Glutamatergic neuron (in vitro differentiated cells): ENCODE measurements at regions not wholly inside any gene's neighbourhood (a gene's known extent, or its start where the extent isn't known, plus 50 kb on each side); places are given as distances from the start of the nearest gene placed in this dataset.

Experiments
- DNase-seq: peaks from one replicate; pipeline ENCODE4 v3.0.0; 2022
- H3K27ac Mint-ChIP-seq: one replicate; pipeline ENCODE4 v1.8.0; 2020; ENCODE audit warnings: mild to moderate bottlenecking, mixed read lengths, inconsistent platforms; ENCODE audit not compliant: unreplicated experiment
- H3K27me3 Mint-ChIP-seq: one replicate; pipeline ENCODE4 v1.8.0; 2020; ENCODE audit warnings: mild to moderate bottlenecking, moderate library complexity, mixed read lengths, inconsistent platforms; ENCODE audit not compliant: unreplicated experiment
- H3K36me3 Mint-ChIP-seq: one replicate; pipeline ENCODE4 v1.8.0; 2020; ENCODE audit warnings: mild to moderate bottlenecking, mixed read lengths, inconsistent platforms; ENCODE audit not compliant: unreplicated experiment
- H3K4me1 Mint-ChIP-seq: one replicate; pipeline ENCODE4 v1.8.0; 2020; ENCODE audit warnings: mild to moderate bottlenecking, low read depth, mixed read lengths, inconsistent platforms; ENCODE audit not compliant: unreplicated experiment
- H3K4me3 Mint-ChIP-seq: one replicate; pipeline ENCODE4 v1.8.0; 2020; ENCODE audit warnings: mild to moderate bottlenecking, mixed read lengths, inconsistent platforms; ENCODE audit not compliant: unreplicated experiment
- H3K9me3 Mint-ChIP-seq: one replicate; pipeline ENCODE4 v1.8.0; 2020; ENCODE audit warnings: mild to moderate bottlenecking, moderate library complexity, mixed read lengths, inconsistent platforms; ENCODE audit not compliant: unreplicated experiment
- CTCF ChIP-seq: fragments of 200-600 bp; sonication (generic); IDR thresholded peaks from one replicate; pipeline ENCODE4 v1.5.0; 2021; ENCODE audit not compliant: partially characterized antibody, unreplicated experiment

GRCh38 chrX:8323356-8323755, 141.3 kb upstream of the VCX3B start:
- H3K36me3 Mint-ChIP-seq = no peaks in the 10 kb centered on the region
- no peak for TF ChIP-seq CTCF
- DNase-seq = no peak
- no peak overlapping the region for H3K27ac Mint-ChIP-seq
- H3K4me3 Mint-ChIP-seq = no peak overlapping the region
- H3K4me1 Mint-ChIP-seq = peaks cover 3% of the 10 kb centered on the region
- H3K9me3 Mint-ChIP-seq = peaks cover 2% of the 10 kb centered on the region
- H3K27me3 Mint-ChIP-seq = no peaks in the 10 kb centered on the region

GRCh38 chrX:8341814-8342590, 122.6 kb upstream of the VCX3B start:
- Mint-ChIP-seq H3K4me1 (no peaks in the 10 kb centered on the region), H3K9me3 (peaks cover 1% of the 10 kb centered on the region), H3K27ac (peak overlapping the region; percentile 70), H3K36me3 (no peaks in the 10 kb centered on the region), H3K4me3 (no peak overlapping the region), H3K27me3 (no peaks in the 10 kb centered on the region)
- no peak for TF ChIP-seq CTCF
- DNase-seq = no peak

GRCh38 chrX:8345473-8345872, 119.2 kb upstream of the VCX3B start:
- H3K27me3 Mint-ChIP-seq = no peaks in the 10 kb centered on the region
- no peaks in the 10 kb centered on the region for H3K4me1 Mint-ChIP-seq
- no peak for DNase-seq
- no peak overlapping the region for H3K27ac Mint-ChIP-seq
- H3K4me3 Mint-ChIP-seq = no peak overlapping the region
- peaks cover 1% of the 10 kb centered on the region for H3K9me3 Mint-ChIP-seq
- no peak for TF ChIP-seq CTCF
- no peaks in the 10 kb centered on the region for H3K36me3 Mint-ChIP-seq

- DNase-seq = no peak
- Mint-ChIP-seq H3K9me3 (peaks cover 1% of the 10 kb centered on the region), H3K36me3 (no peaks in the 10 kb centered on the region), H3K4me1 (no peaks in the 10 kb centered on the region), H3K27ac (no peak overlapping the region), H3K27me3 (no peaks in the 10 kb centered on the region), H3K4me3 (no peak overlapping the region)
- TF ChIP-seq CTCF = no peak
These were observed 118.6 kb upstream of the VCX3B start for GRCh38 chrX:8346060-8346459.

- H3K4me1 Mint-ChIP-seq = no peaks in the 10 kb centered on the region
- TF ChIP-seq CTCF = no peak
- no peak for DNase-seq
- H3K27ac Mint-ChIP-seq = no peak overlapping the region
- no peaks in the 10 kb centered on the region for H3K36me3 Mint-ChIP-seq
- peaks cover 1% of the 10 kb centered on the region for H3K9me3 Mint-ChIP-seq
- H3K4me3 Mint-ChIP-seq = no peak overlapping the region
- H3K27me3 Mint-ChIP-seq = no peaks in the 10 kb centered on the region
These were observed 117.7 kb upstream of the VCX3B start for GRCh38 chrX:8346892-8347291.
